Esophagus squamous epithelium (tissue), 4 donors: ENCODE measurements at regions not wholly inside any gene's neighbourhood (a gene's known extent, or its start where the extent isn't known, plus 50 kb on each side); places are given as distances from the start of the nearest gene placed in this dataset.

Experiments
- CTCF ChIP-seq, 6 experiments: fragments of 450-650 bp in 4 of 6; fragments of 200-600 bp in 2 of 6; sonication (generic) in 2 of 6; IDR thresholded peaks; one replicate each; pipeline ENCODE4 v1.5.1; 2016 to 2019; ENCODE audit warnings: antibody characterized with exemption in 6 of 6, mild to moderate bottlenecking in 4 of 6, moderate library complexity in 4 of 6
- POLR2A ChIP-seq, 4 donors: fragments of 450-650 bp; IDR thresholded peaks; one replicate each; pipeline ENCODE4 v1.6.1; 2017; ENCODE audit warnings: antibody characterized with exemption in 4 of 4, mild to moderate bottlenecking in 4 of 4, moderate library complexity in 3 of 4

DNA sequence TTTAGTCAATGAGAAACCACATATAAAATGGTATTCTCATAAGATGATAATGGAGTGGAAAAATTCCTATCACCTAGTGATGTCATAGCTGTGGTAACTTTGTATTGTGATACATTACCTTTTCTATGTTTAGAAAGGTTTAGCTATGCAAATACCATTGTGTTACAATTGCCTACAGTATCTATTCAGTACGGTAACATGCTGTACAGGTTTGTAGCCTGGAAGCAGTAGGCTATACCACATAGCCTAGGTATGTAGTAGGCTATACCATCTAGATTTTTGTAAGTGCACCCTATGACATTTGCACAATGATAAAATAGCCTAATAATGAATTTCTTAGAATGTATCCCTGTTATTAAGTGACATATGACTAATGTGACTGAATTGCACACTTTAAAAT lies 50.5 kb upstream of the CCDC196 start:
- TF ChIP-seq POLR2A (IDR thresholded peaks at IDR 0.05), result no peak
- TF ChIP-seq CTCF (IDR thresholded peaks at IDR 0.05), result no peak
